Midbrain (tissue), 1 donor: ENCODE measurements at regions not wholly inside any gene's neighbourhood (a gene's known extent, or its start where the extent isn't known, plus 50 kb on each side); places are given as distances from the start of the nearest gene placed in this dataset.
A peak's percentile ranks its signal among the peaks of the same experiment; 100 is the strongest.

Source experiments
- DNase-seq: peaks from one replicate; lab custom pipeline; 2025; lab: John Stamatoyannopoulos, UW

- no peak for DNase-seq
These were observed 154.7 kb upstream of the ZNF536 start for GRCh38 chr19:30217461-30217860.

- no peak for DNase-seq
These were observed 152.5 kb upstream of the ZNF536 start for GRCh38 chr19:30219702-30220101.

DNA sequence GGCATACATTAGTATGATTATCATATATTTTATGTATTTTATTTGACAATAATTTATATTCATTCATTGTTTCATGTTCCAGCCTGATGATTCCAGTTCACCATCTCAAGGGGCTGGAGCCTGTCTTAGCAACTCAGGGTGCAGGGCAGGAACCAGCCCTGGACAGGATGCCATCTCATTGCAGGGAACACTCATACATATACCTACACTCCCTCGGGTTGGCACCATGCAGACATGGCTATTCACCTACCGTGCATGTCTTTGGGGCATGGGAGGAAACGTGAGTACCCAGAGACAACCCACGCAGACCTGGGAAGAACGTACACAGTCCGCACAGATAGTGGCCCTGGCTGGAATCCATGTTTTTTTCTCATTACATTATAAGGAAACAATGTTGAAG is 151.0 kb upstream of the ZNF536 start:
- no peak for DNase-seq

GRCh38 chr19:30222428-30222873 is 149.7 kb upstream of the ZNF536 start:
- DNase-seq = peak; percentile 11

DNA sequence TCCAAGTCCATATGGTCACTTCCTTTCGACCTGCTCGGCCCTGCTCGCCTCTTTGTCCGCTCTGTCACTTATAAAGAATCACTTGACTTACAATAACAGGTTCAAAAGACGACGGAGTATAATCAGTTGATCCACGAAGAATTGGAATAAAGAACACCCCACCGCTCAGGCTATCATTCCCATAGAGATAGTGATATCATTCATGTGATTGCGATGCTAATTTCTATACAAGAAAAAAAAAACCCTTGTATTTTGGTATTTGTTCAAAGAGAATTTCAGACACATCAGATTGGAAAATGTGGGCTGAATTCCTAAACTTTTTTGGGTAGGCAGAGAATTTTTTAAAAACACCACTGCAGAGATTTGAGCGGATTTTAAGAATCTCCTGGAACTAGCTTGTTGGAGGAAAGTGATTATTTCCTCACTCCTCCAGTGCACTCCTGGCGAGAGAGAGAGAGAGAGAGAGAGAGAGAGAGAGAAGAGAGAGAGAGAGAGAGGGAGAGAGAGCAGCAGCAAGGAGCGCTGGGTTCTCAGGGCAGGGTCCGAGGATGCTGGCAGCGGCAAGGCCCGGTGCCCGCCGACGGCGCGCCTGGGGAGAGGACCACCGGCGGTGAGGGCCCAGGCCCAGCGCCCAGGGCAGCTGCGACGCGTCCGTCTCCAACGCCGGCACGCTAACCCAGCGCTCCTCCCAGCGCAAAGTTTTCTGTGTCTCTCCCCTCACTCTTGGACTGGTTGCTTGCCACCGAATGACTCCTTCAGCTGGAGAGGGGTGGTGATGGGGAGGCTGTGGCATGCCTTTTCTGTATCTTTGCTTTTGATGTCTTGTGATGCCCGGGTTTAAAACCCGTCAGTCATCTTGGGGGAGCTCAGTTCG is 149.0 kb upstream of the ZNF536 start:
- peak; percentile 51 for DNase-seq

- DNase-seq = peak; percentile 52
These were observed 148.1 kb upstream of the ZNF536 start for GRCh38 chr19:30223866-30224688.

DNA sequence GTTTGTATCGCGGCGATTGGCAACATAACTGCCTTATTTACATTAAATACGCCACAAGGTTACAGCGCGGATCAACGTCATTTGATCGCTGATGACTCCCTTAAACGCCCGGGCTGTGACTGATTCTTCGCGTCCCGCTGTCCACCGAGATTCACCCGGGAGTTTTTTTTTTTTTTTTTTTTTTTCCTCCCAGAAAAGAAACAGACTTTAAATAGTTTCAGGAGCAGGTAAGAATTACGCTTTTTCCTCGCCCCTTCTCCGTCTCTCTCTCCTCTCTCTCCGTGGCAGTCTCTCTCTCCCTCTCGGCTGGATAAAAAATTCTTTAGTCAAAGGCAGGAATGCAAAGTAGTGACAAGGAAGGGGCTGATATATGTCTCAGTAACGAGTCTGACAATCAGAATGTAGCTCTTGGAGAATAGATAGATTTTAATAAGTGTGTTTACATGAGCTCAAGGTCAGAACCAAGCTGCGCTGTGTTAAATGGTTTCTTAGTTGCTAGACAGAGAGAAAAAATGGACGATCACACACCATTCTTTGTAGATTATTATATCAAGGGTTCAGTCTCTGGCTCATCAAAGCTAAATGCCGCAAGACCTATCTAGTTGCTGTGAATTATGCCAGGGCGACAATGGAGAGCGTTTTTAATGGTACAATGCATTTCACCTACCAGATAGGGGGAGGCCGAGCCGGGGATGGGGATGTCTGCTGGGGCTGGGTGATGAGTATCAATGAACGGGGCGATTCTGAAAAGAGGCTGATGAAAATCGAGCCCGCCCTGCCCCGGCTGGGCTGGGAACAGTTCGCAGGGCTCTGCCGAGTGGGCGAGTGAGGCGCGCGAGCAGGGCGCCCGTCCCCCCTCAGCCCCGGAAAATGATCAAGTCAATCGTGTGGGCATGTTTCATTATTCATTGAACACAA is 147.2 kb upstream of the ZNF536 start:
- DNase-seq = peak; percentile 24

- DNase-seq = no peak
These were observed 146.3 kb upstream of the ZNF536 start for GRCh38 chr19:30225676-30226463.

GRCh38 chr19:30226464-30227011 is 145.6 kb upstream of the ZNF536 start:
- peak; percentile 32 for DNase-seq

GRCh38 chr19:30227012-30227621 is 145.1 kb upstream of the ZNF536 start:
- DNase-seq = peak; percentile 25

DNA sequence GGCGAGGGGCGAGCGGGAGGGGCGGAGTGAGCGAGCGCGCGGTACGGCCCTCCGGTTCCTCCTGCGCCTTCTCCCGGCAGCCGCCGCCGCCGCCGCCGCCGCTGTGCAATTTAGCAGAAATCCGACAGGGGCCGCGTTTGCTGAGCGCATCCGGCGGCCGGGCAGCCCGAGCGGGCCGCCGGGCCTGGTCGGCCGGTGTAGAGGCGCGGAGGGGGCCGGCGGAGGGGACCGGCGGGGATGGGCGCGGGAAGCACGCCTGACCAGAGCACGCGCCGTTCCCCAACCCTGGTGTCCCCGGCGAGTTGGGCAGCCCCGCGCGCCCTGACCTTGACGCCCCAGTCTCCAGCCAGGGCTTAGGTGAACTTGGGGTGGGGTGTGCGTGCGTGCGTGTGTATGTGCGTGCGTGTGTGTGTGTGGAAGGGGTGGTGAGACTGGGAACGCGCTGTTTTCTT is 144.5 kb upstream of the ZNF536 start:
- DNase-seq = peak; percentile 81

DNA sequence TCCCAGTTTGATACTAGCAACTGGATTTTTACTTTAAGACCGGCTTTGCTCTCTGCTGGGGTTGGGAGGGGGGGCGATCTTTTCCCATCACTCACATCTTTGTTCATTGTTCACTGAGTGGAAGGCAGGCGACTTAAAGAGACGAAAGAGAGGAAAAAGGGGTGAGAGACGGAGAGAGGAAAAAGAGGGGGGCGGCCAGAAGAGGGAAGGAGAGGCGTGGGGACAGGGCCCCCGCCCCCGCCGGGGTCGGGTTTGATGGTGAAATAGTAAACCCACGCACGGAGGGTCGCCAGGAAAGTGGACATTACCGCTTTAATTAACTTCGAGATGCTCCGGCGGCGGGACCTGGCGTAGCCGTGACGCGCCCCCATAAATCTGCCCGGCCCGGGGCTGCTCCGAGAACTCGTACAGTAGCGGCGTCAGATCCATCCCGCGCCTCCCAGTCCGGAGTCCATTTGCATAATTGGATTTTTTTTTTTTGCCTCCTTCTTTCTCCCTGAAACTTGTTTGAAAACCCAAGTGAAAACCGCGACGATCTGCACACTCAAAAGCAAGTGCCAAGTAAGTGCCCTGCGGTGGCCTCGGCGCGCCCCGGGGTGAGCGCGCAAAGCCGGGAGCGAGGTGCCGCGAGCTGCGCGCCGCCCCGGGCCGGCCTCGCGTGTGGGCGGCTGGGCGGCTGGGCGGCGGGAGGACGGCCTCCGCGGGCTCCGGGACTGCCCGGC is 143.9 kb upstream of the ZNF536 start:
- DNase-seq = peak; percentile 54

- peak; percentile 37 for DNase-seq
These were observed 143.2 kb upstream of the ZNF536 start for GRCh38 chr19:30228835-30229524.

DNA sequence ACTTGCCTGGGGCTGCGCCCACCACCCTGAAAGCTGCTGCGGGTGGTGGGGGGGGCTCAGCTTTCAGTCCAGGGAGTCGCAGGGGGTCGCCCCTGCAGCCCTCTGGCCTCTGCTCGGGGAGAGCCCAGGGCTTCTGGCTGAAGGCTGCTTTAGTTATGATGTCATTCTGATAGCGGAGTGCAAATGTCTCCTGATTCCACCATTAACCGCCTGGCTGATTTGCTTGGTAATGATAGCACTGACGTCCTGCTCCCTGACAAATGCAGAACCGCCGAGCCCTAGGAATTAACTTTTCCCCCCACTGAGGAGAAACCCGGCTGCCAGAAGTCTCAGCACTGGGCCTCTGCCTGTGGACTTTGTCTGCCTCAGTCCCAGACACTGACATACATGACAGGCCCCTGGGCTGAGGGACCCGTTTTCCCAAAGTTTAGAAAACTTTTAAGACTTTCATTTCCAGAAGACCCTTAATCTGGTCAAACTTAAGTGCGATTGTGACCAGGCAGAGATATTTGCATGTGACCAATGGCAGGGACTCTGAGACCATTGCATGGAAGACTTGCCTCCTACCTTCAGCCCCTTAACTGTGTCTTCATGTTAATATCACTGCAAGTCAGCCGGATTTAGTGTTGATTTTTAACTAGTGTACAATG is 142.5 kb upstream of the ZNF536 start:
- DNase-seq = peak; percentile 53

DNA sequence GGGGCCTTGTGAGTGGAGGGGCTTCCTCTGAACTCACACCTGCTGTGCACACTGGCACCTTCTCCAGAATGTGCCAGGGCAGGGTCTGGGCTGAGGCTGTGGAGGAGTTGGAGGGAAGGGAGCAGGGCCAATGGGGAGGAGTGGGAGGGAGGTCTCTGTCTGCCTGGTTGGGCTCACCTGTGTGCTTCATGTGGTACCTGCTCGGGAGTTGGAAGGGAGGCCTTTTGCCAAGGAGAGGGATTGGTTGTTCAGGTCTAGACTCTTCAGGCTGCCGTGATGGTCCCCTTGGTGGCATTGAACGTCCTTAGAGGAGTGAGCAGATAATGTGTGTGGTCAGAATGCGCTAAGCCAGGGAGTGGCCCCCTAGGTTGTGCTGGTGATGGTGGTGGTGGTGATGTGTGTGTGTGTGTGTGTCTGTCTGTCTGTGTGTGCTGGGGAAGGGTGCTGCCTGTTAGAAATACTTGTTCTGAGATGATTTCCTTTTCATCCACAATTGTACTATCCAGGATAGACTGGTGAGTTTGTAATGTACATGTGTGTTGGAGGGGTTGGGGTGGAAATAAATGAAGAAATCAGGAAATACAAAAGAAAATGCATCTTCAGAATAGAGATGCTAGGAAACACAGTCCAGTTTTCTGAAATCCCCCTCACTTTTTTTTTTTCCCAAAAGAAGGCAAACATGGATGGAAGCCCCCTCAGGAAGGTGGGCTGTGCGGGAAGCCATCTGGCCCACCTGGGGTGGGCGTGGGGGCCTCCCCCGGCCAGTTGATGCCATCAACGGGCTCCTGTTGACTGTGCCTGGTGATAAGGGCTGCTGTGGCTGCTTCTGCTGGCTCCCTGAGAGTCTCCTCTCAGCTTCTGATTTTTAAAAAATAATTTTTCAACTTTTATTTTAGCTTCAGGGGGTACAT is 140.5 kb upstream of the ZNF536 start:
- no peak for DNase-seq

GRCh38 chr19:30233375-30233774 is 138.8 kb upstream of the ZNF536 start:
- no peak for DNase-seq

- DNase-seq = peak; percentile 68
These were observed 136.2 kb upstream of the ZNF536 start for GRCh38 chr19:30235946-30236345.
